Kidney (tissue), 13 donors: ENCODE measurements at regions not wholly inside any gene's neighbourhood (a gene's known extent, or its start where the extent isn't known, plus 50 kb on each side); places are given as distances from the start of the nearest gene placed in this dataset.
"Not testable (repeated sequence)": the region's sequence is repeated elsewhere in the genome, so short reads cannot be mapped to it uniquely, and the experiment has no call there.

Source experiments
- DNase-seq, 5 donors: peaks; one replicate each; pipeline ENCODE4 v3.0.0-alpha.2; 2013 to 2020
- FAIRE-seq: peaks from 2 replicates; lab custom pipeline; 2012; peaks lifted over from hg19 to GRCh38; lab: Jason Lieb, UNC
- H3K27ac ChIP-seq, 2 donors: one replicate each; pipeline ENCODE4 v1.7.0; 2013; ENCODE audit warnings: low read depth in 2 of 2, low read length in 2 of 2, inconsistent platforms in 1 of 2
- H3K27me3 ChIP-seq: one replicate; pipeline ENCODE4 v1.7.1; 2013; ENCODE audit warnings: low read length, inconsistent platforms; ENCODE audit not compliant: control insufficient read depth, insufficient read depth
- H3K36me3 ChIP-seq, 3 donors: one replicate each; pipeline versions ENCODE4 v1.7.0 to v1.7.1; 2013; ENCODE audit warnings: low read length in 3 of 3, control low read depth in 1 of 3, inconsistent platforms in 1 of 3; ENCODE audit not compliant: insufficient read depth in 3 of 3, control insufficient read depth in 2 of 3
- H3K4me1 ChIP-seq, 3 donors: one replicate each; pipeline versions ENCODE4 v1.7.0 to v1.7.1; 2013; ENCODE audit warnings: low read length in 3 of 3, inconsistent platforms in 1 of 3, low read depth in 1 of 3; ENCODE audit not compliant: control insufficient read depth in 2 of 3, insufficient read depth in 2 of 3
- H3K4me3 ChIP-seq, 3 donors: one replicate each; pipeline versions ENCODE4 v1.7.0 to v1.8.1; 2013; ENCODE audit warnings: low read length in 3 of 3, control low read depth in 1 of 3, inconsistent platforms in 1 of 3
- H3K9ac ChIP-seq, 3 donors: one replicate each; pipeline versions ENCODE4 v1.7.0 to v1.7.1; 2013; ENCODE audit warnings: low read length in 3 of 3, control low read depth in 1 of 3, inconsistent platforms in 1 of 3
- H3K9me3 ChIP-seq, 3 donors: one replicate each; pipeline versions ENCODE4 v1.7.0 to v1.7.1; 2013; ENCODE audit warnings: low read length in 3 of 3, control low read depth in 1 of 3, inconsistent platforms in 1 of 3; ENCODE audit not compliant: control insufficient read depth in 2 of 3, insufficient read depth in 1 of 3
- CTCF ChIP-seq: IDR thresholded peaks from 3 replicates; pipeline ENCODE4 v1.5.1; 2012; ENCODE audit warnings: mild to moderate bottlenecking, moderate library complexity, borderline replicate concordance; ENCODE audit not compliant: insufficient read depth; ENCODE audit errors: extremely low read depth
- intact Hi-C: fragments of 100-400 bp; cut with DNase I; formaldehyde crosslinking; loops from one replicate; pipeline ENCODE4 v1.11.1; 2022
- donor health status: control.
- donor health status: control.
- donor health status: control.
- donor health status: control.
- donor health status: control.
- donor health status: DM: yes; HTN: yes; CAD: no.
- donor health status: Normal renal cell carcinoma (clear cell type).

GRCh38 chr1:30101016-30101415 lies 622.4 kb downstream of the MATN1 start:
- H3K4me3 ChIP-seq, result no peak overlapping the region
- H3K27ac ChIP-seq, result no peak overlapping the region
- no peak overlapping the region for H3K9ac ChIP-seq
- no peaks in the 10 kb centered on the region for H3K9me3 ChIP-seq
- no peaks in the 10 kb centered on the region for H3K27me3 ChIP-seq
- DNase-seq, result peak in 1 of 5 donors; percentile 57
- H3K4me1 ChIP-seq, result no peaks in the 10 kb centered on the region
- intact Hi-C loops, result no loop called here
- FAIRE-seq, result no peak
- no peak for TF ChIP-seq CTCF
- no peaks in the 10 kb centered on the region for H3K36me3 ChIP-seq

- H3K9ac ChIP-seq, result no peak overlapping the region
- FAIRE-seq, result no peak
- no peaks in the 10 kb centered on the region for H3K4me1 ChIP-seq
- DNase-seq, result no peak
- no peaks in the 10 kb centered on the region for H3K27me3 ChIP-seq
- intact Hi-C loops, result no loop called here
- H3K9me3 ChIP-seq, result no peaks in the 10 kb centered on the region
- H3K4me3 ChIP-seq, result no peak overlapping the region
- no peaks in the 10 kb centered on the region for H3K36me3 ChIP-seq
- TF ChIP-seq CTCF, result no peak
- H3K27ac ChIP-seq, result no peak overlapping the region
Observed at GRCh38 chr1:30100524-30100862, 622.9 kb downstream of the MATN1 start.

GRCh38 chr1:30099587-30100523 lies 623.5 kb downstream of the MATN1 start:
- Histone ChIP-seq H3K4me3 (no peak overlapping the region), H3K27ac (no peak overlapping the region), H3K27me3 (no peaks in the 10 kb centered on the region), H3K36me3 (no peaks in the 10 kb centered on the region), H3K9ac (no peak overlapping the region), H3K9me3 (no peaks in the 10 kb centered on the region), H3K4me1 (no peaks in the 10 kb centered on the region)
- no peak for TF ChIP-seq CTCF
- peak in 1 of 5 donors; percentile 31 for DNase-seq
- intact Hi-C loops, result no loop called here
- no peak for FAIRE-seq

- H3K9me3 ChIP-seq, H3K4me3 ChIP-seq, H3K9ac ChIP-seq, H3K4me1 ChIP-seq, FAIRE-seq, H3K27ac ChIP-seq, H3K27me3 ChIP-seq, DNase-seq, H3K36me3 ChIP-seq, intact Hi-C loops: not testable (repeated sequence)
Observed at GRCh38 chr1:30097851-30098250, 625.5 kb downstream of the MATN1 start.
